GM20000 (cell line): ENCODE measurements at regions not wholly inside any gene's neighbourhood (a gene's known extent, or its start where the extent isn't known, plus 50 kb on each side); places are given as distances from the start of the nearest gene placed in this dataset.

ENCODE experiments used
- DNase-seq: peaks from one replicate; pipeline ENCODE4 v3.0.0; 2012; ENCODE audit warnings: low spot score
- CTCF ChIP-seq: IDR thresholded peaks from 2 replicates; pipeline ENCODE4 v1.5.1; 2012; ENCODE audit warnings: mild to moderate bottlenecking, control low read depth; ENCODE audit errors: extremely low read depth, missing control alignments

GRCh38 chr4:181330654-181331201 is 912.5 kb upstream of the TENM3 start:
- TF ChIP-seq CTCF = no peak
- no peak for DNase-seq

- no peak for TF ChIP-seq CTCF
- DNase-seq = no peak
Observed at GRCh38 chr4:181331214-181331613, 912.0 kb upstream of the TENM3 start.

- TF ChIP-seq CTCF = no peak
- DNase-seq = no peak
Observed at GRCh38 chr4:181345931-181346330, 897.3 kb upstream of the TENM3 start.

GRCh38 chr4:181350615-181351415 is 892.4 kb upstream of the TENM3 start:
- no peak for TF ChIP-seq CTCF
- no peak for DNase-seq

GRCh38 chr4:181364504-181364903 is 878.7 kb upstream of the TENM3 start:
- no peak for DNase-seq

GRCh38 chr4:181365671-181366070 is 877.5 kb upstream of the TENM3 start:
- DNase-seq = no peak
- TF ChIP-seq CTCF = no peak

More at GRCh38 chr4:181364504-181364903, 878.7 kb upstream of the TENM3 start:
- TF ChIP-seq CTCF = no peak

GRCh38 chr4:181372014-181372413 is 871.2 kb upstream of the TENM3 start:
- no peak for TF ChIP-seq CTCF
- DNase-seq = no peak
